GM23338 (cell line): ENCODE measurements at regions not wholly inside any gene's neighbourhood (a gene's known extent, or its start where the extent isn't known, plus 50 kb on each side); places are given as distances from the start of the nearest gene placed in this dataset.

ENCODE experiments used
- EZH2 ChIP-seq: fragments of 200-600 bp; sonication (generic); IDR thresholded peaks from one replicate; pipeline ENCODE4 v1.8.0; 2017; ENCODE audit warnings: antibody characterized with exemption, mild to moderate bottlenecking, low read depth; ENCODE audit not compliant: unreplicated experiment
- JUNB ChIP-seq: IDR thresholded peaks from one replicate; pipeline ENCODE4 v1.6.1; 2016; ENCODE audit warnings: antibody characterized with exemption; ENCODE audit not compliant: unreplicated experiment
- POLR2AphosphoS5 ChIP-seq: IDR thresholded peaks from 2 replicates; pipeline ENCODE4 v1.6.1; 2016; ENCODE audit warnings: antibody characterized with exemption, low read depth
- STAT1 ChIP-seq: IDR thresholded peaks from one replicate; pipeline ENCODE4 v1.6.1; 2016; ENCODE audit warnings: antibody characterized with exemption; ENCODE audit not compliant: unreplicated experiment
- ZNF331 ChIP-seq: fragments of 250-450 bp; sonication (Bioruptor Pico); IDR thresholded peaks from 2 replicates; pipeline ENCODE4 v1.5.0; 2020; ENCODE audit warnings: low read depth, mild to moderate bottlenecking, moderate library complexity
- TF ChIP-seq, protein P1 (sequence below): fragments of 250-450 bp; sonication (Bioruptor Pico); IDR thresholded peaks from 2 replicates; pipeline ENCODE4 v1.5.0; 2020; ENCODE audit warnings: mild to moderate bottlenecking, moderate library complexity
- TF ChIP-seq, protein P2 (sequence below), 2 experiments: fragments of 200-600 bp in 1 of 2; sonication (generic) in 1 of 2; conservative IDR thresholded peaks; 2 replicates each; pipeline versions ENCODE4 v1.5.1 to v1.6.1; 2016 to 2017; ENCODE audit warnings: antibody characterized with exemption in 2 of 2, low read depth in 2 of 2, mild to moderate bottlenecking in 2 of 2, moderate library complexity in 1 of 2

DNA sequence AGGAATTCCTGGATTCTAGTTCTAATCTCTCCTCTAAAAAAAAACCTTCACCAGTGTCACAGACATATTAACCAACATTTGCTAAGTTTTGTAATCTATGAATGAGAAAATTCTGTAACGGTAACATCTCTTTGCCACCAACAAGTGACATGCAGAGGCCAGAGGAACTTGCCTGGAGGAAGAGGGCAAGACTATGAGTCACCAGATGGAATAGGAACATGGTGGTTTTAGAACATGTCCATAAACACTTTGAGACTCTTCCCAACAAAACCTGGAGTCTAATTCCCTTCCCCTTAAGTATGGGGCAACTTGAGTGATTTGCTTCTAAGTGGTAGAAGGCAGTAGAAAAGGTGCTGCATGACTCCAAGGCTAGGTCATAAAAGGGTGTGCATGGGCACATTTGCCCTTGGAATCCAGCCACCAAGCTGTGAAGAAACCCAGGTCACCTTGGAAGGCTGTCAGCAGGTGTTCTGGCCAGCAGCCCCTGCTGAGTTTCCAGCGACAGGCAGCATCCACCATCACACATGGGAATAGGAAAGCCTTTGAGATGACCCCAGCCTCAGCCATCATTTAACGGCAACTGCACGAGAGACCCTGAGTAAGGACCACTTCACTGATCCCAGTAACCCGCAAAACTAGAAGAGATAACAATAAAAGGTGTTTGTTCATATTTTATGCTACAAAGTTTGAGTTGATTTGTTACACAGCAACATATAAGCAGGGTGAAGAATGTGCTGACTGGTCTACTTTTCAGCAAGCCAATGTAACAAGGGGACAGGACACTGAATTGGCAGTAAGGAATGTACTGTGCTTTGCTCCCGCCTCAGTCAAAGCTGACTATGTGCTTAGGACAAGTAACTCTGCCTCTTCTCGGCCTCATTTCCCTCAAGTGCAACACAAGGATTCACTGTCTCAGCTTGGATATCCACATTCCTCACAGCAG, 90.6 kb downstream of the SKA1 start (continued):
- TF ChIP-seq, protein P1, sequence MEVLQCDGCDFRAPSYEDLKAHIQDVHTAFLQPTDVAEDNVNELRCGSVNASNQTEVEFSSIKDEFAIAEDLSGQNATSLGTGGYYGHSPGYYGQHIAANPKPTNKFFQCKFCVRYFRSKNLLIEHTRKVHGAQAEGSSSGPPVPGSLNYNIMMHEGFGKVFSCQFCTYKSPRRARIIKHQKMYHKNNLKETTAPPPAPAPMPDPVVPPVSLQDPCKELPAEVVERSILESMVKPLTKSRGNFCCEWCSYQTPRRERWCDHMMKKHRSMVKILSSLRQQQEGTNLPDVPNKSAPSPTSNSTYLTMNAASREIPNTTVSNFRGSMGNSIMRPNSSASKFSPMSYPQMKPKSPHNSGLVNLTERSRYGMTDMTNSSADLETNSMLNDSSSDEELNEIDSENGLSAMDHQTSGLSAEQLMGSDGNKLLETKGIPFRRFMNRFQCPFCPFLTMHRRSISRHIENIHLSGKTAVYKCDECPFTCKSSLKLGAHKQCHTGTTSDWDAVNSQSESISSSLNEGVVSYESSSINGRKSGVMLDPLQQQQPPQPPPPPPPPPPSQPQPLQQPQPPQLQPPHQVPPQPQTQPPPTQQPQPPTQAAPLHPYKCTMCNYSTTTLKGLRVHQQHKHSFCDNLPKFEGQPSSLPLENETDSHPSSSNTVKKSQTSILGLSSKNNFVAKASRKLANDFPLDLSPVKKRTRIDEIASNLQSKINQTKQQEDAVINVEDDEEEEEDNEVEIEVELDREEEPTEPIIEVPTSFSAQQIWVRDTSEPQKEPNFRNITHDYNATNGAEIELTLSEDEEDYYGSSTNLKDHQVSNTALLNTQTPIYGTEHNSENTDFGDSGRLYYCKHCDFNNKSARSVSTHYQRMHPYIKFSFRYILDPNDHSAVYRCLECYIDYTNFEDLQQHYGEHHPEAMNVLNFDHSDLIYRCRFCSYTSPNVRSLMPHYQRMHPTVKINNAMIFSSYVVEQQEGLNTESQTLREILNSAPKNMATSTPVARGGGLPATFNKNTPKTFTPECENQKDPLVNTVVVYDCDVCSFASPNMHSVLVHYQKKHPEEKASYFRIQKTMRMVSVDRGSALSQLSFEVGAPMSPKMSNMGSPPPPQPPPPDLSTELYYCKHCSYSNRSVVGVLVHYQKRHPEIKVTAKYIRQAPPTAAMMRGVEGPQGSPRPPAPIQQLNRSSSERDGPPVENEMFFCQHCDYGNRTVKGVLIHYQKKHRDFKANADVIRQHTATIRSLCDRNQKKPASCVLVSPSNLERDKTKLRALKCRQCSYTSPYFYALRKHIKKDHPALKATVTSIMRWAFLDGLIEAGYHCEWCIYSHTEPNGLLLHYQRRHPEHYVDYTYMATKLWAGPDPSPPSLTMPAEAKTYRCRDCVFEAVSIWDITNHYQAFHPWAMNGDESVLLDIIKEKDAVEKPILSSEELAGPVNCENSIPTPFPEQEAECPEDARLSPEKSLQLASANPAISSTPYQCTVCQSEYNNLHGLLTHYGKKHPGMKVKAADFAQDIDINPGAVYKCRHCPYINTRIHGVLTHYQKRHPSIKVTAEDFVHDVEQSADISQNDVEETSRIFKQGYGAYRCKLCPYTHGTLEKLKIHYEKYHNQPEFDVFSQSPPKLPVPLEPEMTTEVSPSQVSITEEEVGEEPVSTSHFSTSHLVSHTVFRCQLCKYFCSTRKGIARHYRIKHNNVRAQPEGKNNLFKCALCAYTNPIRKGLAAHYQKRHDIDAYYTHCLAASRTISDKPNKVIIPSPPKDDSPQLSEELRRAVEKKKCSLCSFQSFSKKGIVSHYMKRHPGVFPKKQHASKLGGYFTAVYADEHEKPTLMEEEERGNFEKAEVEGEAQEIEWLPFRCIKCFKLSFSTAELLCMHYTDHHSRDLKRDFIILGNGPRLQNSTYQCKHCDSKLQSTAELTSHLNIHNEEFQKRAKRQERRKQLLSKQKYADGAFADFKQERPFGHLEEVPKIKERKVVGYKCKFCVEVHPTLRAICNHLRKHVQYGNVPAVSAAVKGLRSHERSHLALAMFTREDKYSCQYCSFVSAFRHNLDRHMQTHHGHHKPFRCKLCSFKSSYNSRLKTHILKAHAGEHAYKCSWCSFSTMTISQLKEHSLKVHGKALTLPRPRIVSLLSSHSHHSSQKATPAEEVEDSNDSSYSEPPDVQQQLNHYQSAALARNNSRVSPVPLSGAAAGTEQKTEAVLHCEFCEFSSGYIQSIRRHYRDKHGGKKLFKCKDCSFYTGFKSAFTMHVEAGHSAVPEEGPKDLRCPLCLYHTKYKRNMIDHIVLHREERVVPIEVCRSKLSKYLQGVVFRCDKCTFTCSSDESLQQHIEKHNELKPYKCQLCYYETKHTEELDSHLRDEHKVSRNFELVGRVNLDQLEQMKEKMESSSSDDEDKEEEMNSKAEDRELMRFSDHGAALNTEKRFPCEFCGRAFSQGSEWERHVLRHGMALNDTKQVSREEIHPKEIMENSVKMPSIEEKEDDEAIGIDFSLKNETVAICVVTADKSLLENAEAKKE (CRISPR knock-in tag) = no peak
- TF ChIP-seq ZNF331 (CRISPR knock-in tag) = no peak
- TF ChIP-seq JUNB = no peak
- TF ChIP-seq EZH2 = no peak
- no peak for TF ChIP-seq POLR2AphosphoS5
- TF ChIP-seq, protein P2, sequence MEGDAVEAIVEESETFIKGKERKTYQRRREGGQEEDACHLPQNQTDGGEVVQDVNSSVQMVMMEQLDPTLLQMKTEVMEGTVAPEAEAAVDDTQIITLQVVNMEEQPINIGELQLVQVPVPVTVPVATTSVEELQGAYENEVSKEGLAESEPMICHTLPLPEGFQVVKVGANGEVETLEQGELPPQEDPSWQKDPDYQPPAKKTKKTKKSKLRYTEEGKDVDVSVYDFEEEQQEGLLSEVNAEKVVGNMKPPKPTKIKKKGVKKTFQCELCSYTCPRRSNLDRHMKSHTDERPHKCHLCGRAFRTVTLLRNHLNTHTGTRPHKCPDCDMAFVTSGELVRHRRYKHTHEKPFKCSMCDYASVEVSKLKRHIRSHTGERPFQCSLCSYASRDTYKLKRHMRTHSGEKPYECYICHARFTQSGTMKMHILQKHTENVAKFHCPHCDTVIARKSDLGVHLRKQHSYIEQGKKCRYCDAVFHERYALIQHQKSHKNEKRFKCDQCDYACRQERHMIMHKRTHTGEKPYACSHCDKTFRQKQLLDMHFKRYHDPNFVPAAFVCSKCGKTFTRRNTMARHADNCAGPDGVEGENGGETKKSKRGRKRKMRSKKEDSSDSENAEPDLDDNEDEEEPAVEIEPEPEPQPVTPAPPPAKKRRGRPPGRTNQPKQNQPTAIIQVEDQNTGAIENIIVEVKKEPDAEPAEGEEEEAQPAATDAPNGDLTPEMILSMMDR (conservative IDR thresholded peaks at IDR 0.05; ENCODE audit: low read depth in 2 of 2) = no peak
- no peak for TF ChIP-seq STAT1
